HepG2 (cell line): ENCODE measurements at regions not wholly inside any gene's neighbourhood (a gene's known extent, or its start where the extent isn't known, plus 50 kb on each side); places are given as distances from the start of the nearest gene placed in this dataset.

Experiments
- ATAC-seq: fragments of 200-7000 bp; cut with Tn5 transposase; 3 replicates; pipeline ENCODE4 v1.9.1; 2020; ENCODE audit warnings: mild to moderate bottlenecking, moderate library complexity
- BruUV-seq: library from RNA; stranded (reverse); fragments of 400-500 nt; replicated peaks from 2 replicates; lab custom pipeline; 2021; lab: Mats Ljungman, UMichigan
- CTCF ChIA-PET: fragments of 300-600 bp; formaldehyde crosslinking; extraction: SDS; loops from one replicate; lab custom pipeline; 2021; ENCODE audit warnings: low total read pairs, inconsistent platforms, low intra/inter-chr PET ratio; lab: Yijun Ruan, JAX
- POLR2A ChIA-PET: fragments of 350-600 bp; sonication (Branson Sonifier 250); formaldehyde crosslinking; loops from one replicate; lab custom pipeline; 2020; ENCODE audit warnings: antibody characterized with exemption, inconsistent platforms; lab: Yijun Ruan, JAX
- DNase-seq: peaks from one replicate; pipeline ENCODE4 v3.0.0-alpha.2; 2015; ENCODE audit warnings: low spot score
- FAIRE-seq: peaks from 3 replicates; lab custom pipeline; 2011; peaks lifted over from hg19 to GRCh38; lab: Jason Lieb, UNC
- H2AFZ ChIP-seq: one replicate; pipeline ENCODE4 v1.6.1; 2011; ENCODE audit warnings: low read length, inconsistent platforms
- H3K27ac ChIP-seq: fragments of 300-600 bp; 3 replicates; pipeline ENCODE4 v1.8.0; 2011; ENCODE audit warnings: mixed run types, mild to moderate bottlenecking, mixed read lengths, low read length, inconsistent platforms; ENCODE audit not compliant: insufficient read depth; ENCODE audit errors: extremely low read length
- H3K27me3 ChIP-seq, 2 experiments: fragments of 200-600 bp in 1 of 2; 2 replicates in 1 of 2; 3 replicates in 1 of 2; pipeline versions ENCODE4 v1.6.0 to v1.8.0; 2011; ENCODE audit warnings: low read length in 2 of 2, mild to moderate bottlenecking in 2 of 2, moderate library complexity in 2 of 2, inconsistent platforms in 1 of 2; ENCODE audit not compliant: insufficient read depth in 2 of 2, control insufficient read depth in 1 of 2
- H3K36me3 ChIP-seq, 2 experiments: fragments of 200-600 bp in 1 of 2; replicated peaks in 1 of 2; 2 replicates in 1 of 2; 3 replicates in 1 of 2; pipeline versions ENCODE4 v1.5.1 to v1.8.0; 2011; ENCODE audit warnings: low read length in 2 of 2, inconsistent platforms in 1 of 2; ENCODE audit not compliant: insufficient read depth in 2 of 2, control insufficient read depth in 1 of 2
- H3K4me1 ChIP-seq: 2 replicates; pipeline ENCODE4 v1.5.1; 2012; ENCODE audit warnings: low read length, inconsistent platforms; ENCODE audit not compliant: insufficient read depth
- H3K4me2 ChIP-seq: 2 replicates; pipeline ENCODE4 v1.6.0; 2011; ENCODE audit warnings: low read depth, low read length, inconsistent platforms
- H3K4me3 ChIP-seq, 3 experiments: fragments of 200-600 bp in 1 of 3; sonication (generic), shearing (Covaris generic) in 1 of 3; replicated peaks in 1 of 3; 2 replicates each; pipeline ENCODE4 v1.5.1; 2011 to 2016; ENCODE audit warnings: low read length in 3 of 3, inconsistent platforms in 2 of 3, low read depth in 2 of 3, mild to moderate bottlenecking in 2 of 3, control low read depth in 1 of 3, mixed read lengths in 1 of 3; ENCODE audit not compliant: insufficient read depth in 1 of 3
- H3K79me2 ChIP-seq: one replicate; pipeline ENCODE4 v1.6.1; 2011; ENCODE audit warnings: low read length, inconsistent platforms; ENCODE audit not compliant: insufficient read depth
- H3K9ac ChIP-seq: 2 replicates; pipeline ENCODE4 v1.6.0; 2011; ENCODE audit warnings: mild to moderate bottlenecking, low read depth, low read length, inconsistent platforms; ENCODE audit not compliant: insufficient read depth
- H3K9me3 ChIP-seq: 2 replicates; pipeline ENCODE4 v1.5.1; 2012; ENCODE audit warnings: mild to moderate bottlenecking, low read length
- H4K20me1 ChIP-seq: 2 replicates; pipeline ENCODE4 v1.6.0; 2011; ENCODE audit warnings: inconsistent platforms, mild to moderate bottlenecking, low read length, moderate library complexity; ENCODE audit not compliant: insufficient read depth
- CCAR2 ChIP-seq: fragments of 200-400 bp; formaldehyde crosslinking; optimal IDR thresholded peaks from 2 replicates; pipeline ENCODE3; 2018; ENCODE audit warnings: low read depth, mild to moderate bottlenecking, low read length, moderate library complexity
- ELF1 ChIP-seq: sonication (generic); formaldehyde crosslinking; IDR thresholded peaks from 2 replicates; pipeline ENCODE4 v1.4.0; 2020; ENCODE audit warnings: missing genetic modification reagents
- FOXM1 ChIP-seq: sonication (generic); formaldehyde crosslinking; IDR thresholded peaks from 2 replicates; pipeline ENCODE4 v1.5.0; 2020; ENCODE audit warnings: missing genetic modification reagents
- FUBP1 ChIP-seq: sonication (generic); formaldehyde crosslinking; IDR thresholded peaks from 2 replicates; pipeline ENCODE4 v1.5.1; 2020; ENCODE audit warnings: missing genetic modification reagents, mild to moderate bottlenecking, borderline replicate concordance
- HNF4A ChIP-seq: sonication (generic); formaldehyde crosslinking; IDR thresholded peaks from 2 replicates; pipeline ENCODE4 v1.4.0; 2020; ENCODE audit warnings: missing genetic modification reagents
- IKZF1 ChIP-seq: fragments of 450-650 bp; IDR thresholded peaks from 2 replicates; pipeline ENCODE4 v1.7.1; 2016
- NFIB ChIP-seq: sonication (generic); formaldehyde crosslinking; IDR thresholded peaks from 2 replicates; pipeline ENCODE4 v1.9.0; 2021; ENCODE audit warnings: missing genetic modification reagents, mild to moderate bottlenecking, borderline replicate concordance
- ZNF24 ChIP-seq: fragments of 450-650 bp; IDR thresholded peaks from 2 replicates; pipeline ENCODE4 v1.6.1; 2017; ENCODE audit warnings: antibody characterized with exemption, mild to moderate bottlenecking
- ZNF326 ChIP-seq: sonication (generic); formaldehyde crosslinking; IDR thresholded peaks from 2 replicates; pipeline ENCODE4 v1.4.0; 2020; ENCODE audit warnings: missing genetic modification reagents, borderline replicate concordance
- ZNF350 ChIP-seq: sonication (generic); formaldehyde crosslinking; IDR thresholded peaks from 2 replicates; pipeline ENCODE4 v1.4.0; 2020; ENCODE audit warnings: mild to moderate bottlenecking, low read depth, missing genetic modification reagents, borderline replicate concordance
- ZNF556 ChIP-seq: sonication (generic); formaldehyde crosslinking; IDR thresholded peaks from 2 replicates; pipeline ENCODE4 v1.4.0; 2020; ENCODE audit warnings: mild to moderate bottlenecking, missing genetic modification reagents, borderline replicate concordance
- ZNF629 ChIP-seq: sonication (generic); formaldehyde crosslinking; conservative IDR thresholded peaks from 2 replicates; pipeline ENCODE4 v1.5.0; 2020; ENCODE audit warnings: missing genetic modification reagents
- ZNF749 ChIP-seq: sonication (generic); formaldehyde crosslinking; IDR thresholded peaks from 2 replicates; pipeline ENCODE4 v1.8.0; 2022; ENCODE audit warnings: mild to moderate bottlenecking, missing genetic modification reagents, moderate library complexity, borderline replicate concordance
- ZUFSP ChIP-seq: sonication (generic); formaldehyde crosslinking; IDR thresholded peaks from 2 replicates; pipeline ENCODE4 v1.9.0; 2021; ENCODE audit warnings: missing genetic modification reagents, mild to moderate bottlenecking, borderline replicate concordance
- ZXDC ChIP-seq: sonication (generic); formaldehyde crosslinking; IDR thresholded peaks from 2 replicates; pipeline ENCODE4 v1.5.0; 2020; ENCODE audit warnings: mild to moderate bottlenecking, missing genetic modification reagents
- in situ Hi-C: cut with HindIII; loops from 2 replicates; pipeline ENCODE4 v1.10.0; 2017; ENCODE audit warnings: low pct_unique_long_range_greater_than_20kb; ENCODE audit not compliant: extremely low pct_ligation_motif_present
- intact Hi-C: fragments of 100-400 bp; cut with micrococcal nuclease; formaldehyde crosslinking; loops from one replicate; pipeline ENCODE4 v1.10.0; 2022; ENCODE audit not compliant: unreplicated experiment
- TF ChIP-seq, protein P1 (sequence below): IDR thresholded peaks from 2 replicates; pipeline ENCODE4 v1.6.1; 2016

DNA sequence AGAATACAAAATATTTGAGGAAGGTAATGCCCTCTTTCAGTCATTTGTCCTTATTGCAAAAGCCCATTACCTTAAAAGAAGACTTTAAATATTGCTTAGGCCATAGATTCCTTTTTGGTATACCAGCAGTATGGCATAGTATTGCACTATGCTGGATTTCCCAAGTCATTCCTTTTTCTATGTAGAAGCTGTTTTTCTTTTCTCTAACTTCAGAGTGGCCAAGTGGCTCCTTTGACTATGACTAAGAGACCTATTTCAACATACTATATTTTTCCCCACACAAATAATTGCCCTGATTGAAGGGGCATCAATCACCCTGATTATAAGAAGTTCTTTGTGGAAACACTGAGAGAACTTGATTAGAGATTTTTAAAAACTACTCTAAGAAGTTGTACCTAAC lies 68.6 kb downstream of the UFM1 start:
- POLR2A ChIA-PET: no interaction called here

More for the DNA sequence above, 68.6 kb downstream of the UFM1 start:
- Histone ChIP-seq H3K27me3 (no peaks in the 10 kb centered on the region), H2AFZ (no peak overlapping the region)
- no peak for FAIRE-seq
- CTCF ChIA-PET: no interaction called here
- TF ChIP-seq ZNF629 (CRISPR knock-in tag): no peak
- no peak for TF ChIP-seq ZNF556 (CRISPR knock-in tag)
- no peak for TF ChIP-seq ELF1
- TF ChIP-seq CCAR2: no peak
- TF ChIP-seq FUBP1 (CRISPR knock-in tag): no peak
- no peak for TF ChIP-seq IKZF1
- TF ChIP-seq ZNF24: no peak
- no peak for TF ChIP-seq ZNF749
- no peak for TF ChIP-seq ZUFSP (CRISPR knock-in tag)
- TF ChIP-seq ZNF350 (CRISPR knock-in tag): no peak
- TF ChIP-seq ZNF326 (CRISPR knock-in tag): no peak
- no peak for TF ChIP-seq FOXM1 (CRISPR knock-in tag)
- TF ChIP-seq, protein P1, sequence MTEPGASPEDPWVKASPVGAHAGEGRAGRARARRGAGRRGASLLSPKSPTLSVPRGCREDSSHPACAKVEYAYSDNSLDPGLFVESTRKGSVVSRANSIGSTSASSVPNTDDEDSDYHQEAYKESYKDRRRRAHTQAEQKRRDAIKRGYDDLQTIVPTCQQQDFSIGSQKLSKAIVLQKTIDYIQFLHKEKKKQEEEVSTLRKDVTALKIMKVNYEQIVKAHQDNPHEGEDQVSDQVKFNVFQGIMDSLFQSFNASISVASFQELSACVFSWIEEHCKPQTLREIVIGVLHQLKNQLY (CRISPR knock-in tag): no peak
- no peak for TF ChIP-seq HNF4A (CRISPR knock-in tag)
- no peak for TF ChIP-seq NFIB (CRISPR knock-in tag)
- TF ChIP-seq ZXDC (CRISPR knock-in tag): no peak
- TF ChIP-seq, all 625 proteins: peak for 0
- BruUV-seq: no TSS peak
- Histone ChIP-seq H4K20me1 (no peaks in the 10 kb centered on the region), H3K36me3 (no peaks in the 10 kb centered on the region), H3K4me2 (no peak overlapping the region), H3K9me3 (no peaks in the 10 kb centered on the region), H3K9ac (no peak overlapping the region), H3K4me3 (no peak overlapping the region), H3K79me2 (no peaks in the 10 kb centered on the region), H3K27ac (no peak overlapping the region), H3K4me1 (no peaks in the 10 kb centered on the region)
- in situ Hi-C loops: no loop called here
- no peak for DNase-seq
- ATAC-seq: no peak
- intact Hi-C loops: no loop called here
